ENCODE measurements at regions not wholly inside any gene's neighbourhood (a gene's known extent, or its start where the extent isn't known, plus 50 kb on each side); places are given as distances from the start of the nearest gene placed in this dataset.
"Not testable (repeated sequence)": the region's sequence is repeated elsewhere in the genome, so short reads cannot be mapped to it uniquely, and the experiment has no call there.

DNA sequence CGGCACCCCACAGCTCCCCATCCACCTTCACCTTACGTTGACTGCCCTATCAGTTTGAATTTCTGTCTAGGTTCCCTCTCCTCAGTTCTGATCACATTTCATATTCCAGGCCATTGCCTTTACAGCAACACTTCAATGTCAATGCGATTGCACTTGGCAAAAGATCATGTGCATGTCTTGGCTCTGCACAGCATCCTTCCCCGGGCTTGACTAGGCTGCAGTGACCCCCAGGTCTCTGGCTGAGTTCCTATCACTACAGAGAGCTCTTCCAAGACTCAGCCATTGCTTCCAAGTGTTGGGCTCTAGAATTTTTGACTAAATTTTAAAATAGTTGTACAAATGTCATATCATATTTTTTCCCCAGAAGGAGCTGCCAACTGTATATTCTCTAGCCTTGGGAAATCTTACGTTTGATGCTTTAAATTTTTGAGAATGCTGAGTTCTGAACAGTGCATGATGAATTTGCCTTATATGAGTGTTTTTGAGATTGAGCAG, 103.8 kb upstream of the NEDD4L start:
- H4K5ac ChIP-seq (ENCODE audit: insufficient read length, low read depth, low read length): no peak overlapping the region
- no peak overlapping the region for H2BK20ac ChIP-seq (ENCODE audit: low read depth, low read length, poor library complexity, severe bottlenecking)
- Mint-ChIP-seq H3K36me3 (ENCODE audit: insufficient read depth in 1 of 3, low read depth in 3 of 3) (no peaks in the 10 kb centered on the region), H3K4me3 (no peak overlapping the region), H3K4me1 (peaks cover 20 to 25% of the 10 kb centered on the region in 2 experiments), H3K27me3 (ENCODE audit: low read depth) (peaks cover 3% of the 10 kb centered on the region), H3K9me3 (no peaks in the 10 kb centered on the region), H3K27ac (no peak overlapping the region)
- no peaks in the 10 kb centered on the region for H3K4me1 ChIP-seq (ENCODE audit: insufficient read depth, low read length)
- H3K56ac ChIP-seq (ENCODE audit: insufficient read length, low read depth, low read length): no peak overlapping the region
- H3T11ph ChIP-seq (ENCODE audit: low read length): no peak overlapping the region
- no peak overlapping the region for H2BK120ac ChIP-seq (ENCODE audit: low read depth, low read length, poor library complexity, severe bottlenecking)
- H2BK15ac ChIP-seq (ENCODE audit: low read depth, low read length): no peak overlapping the region
- H3K14ac ChIP-seq (ENCODE audit: insufficient read depth, low read length): no peak overlapping the region
- H2AK5ac ChIP-seq (ENCODE audit: insufficient read length, low read length): no peak overlapping the region
- no peak overlapping the region for H3K4ac ChIP-seq (ENCODE audit: low read depth, low read length)
- no peak overlapping the region for H4K8ac ChIP-seq (replicated peaks; ENCODE audit: insufficient read length, low read depth, low read length)
- no peaks in the 10 kb centered on the region for H4K20me1 ChIP-seq (ENCODE audit: control insufficient read depth, insufficient read depth, insufficient read length)
- TF ChIP-seq, protein P1, sequence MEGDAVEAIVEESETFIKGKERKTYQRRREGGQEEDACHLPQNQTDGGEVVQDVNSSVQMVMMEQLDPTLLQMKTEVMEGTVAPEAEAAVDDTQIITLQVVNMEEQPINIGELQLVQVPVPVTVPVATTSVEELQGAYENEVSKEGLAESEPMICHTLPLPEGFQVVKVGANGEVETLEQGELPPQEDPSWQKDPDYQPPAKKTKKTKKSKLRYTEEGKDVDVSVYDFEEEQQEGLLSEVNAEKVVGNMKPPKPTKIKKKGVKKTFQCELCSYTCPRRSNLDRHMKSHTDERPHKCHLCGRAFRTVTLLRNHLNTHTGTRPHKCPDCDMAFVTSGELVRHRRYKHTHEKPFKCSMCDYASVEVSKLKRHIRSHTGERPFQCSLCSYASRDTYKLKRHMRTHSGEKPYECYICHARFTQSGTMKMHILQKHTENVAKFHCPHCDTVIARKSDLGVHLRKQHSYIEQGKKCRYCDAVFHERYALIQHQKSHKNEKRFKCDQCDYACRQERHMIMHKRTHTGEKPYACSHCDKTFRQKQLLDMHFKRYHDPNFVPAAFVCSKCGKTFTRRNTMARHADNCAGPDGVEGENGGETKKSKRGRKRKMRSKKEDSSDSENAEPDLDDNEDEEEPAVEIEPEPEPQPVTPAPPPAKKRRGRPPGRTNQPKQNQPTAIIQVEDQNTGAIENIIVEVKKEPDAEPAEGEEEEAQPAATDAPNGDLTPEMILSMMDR (conservative IDR thresholded peaks at IDR 0.05): no peak
- no peaks in the 10 kb centered on the region for H3K9me3 ChIP-seq (ENCODE audit: control insufficient read depth, low read depth, low read length)
- no peaks in the 10 kb centered on the region for H3K27me3 ChIP-seq (ENCODE audit: insufficient read depth, low read length)
- H3K4me2 ChIP-seq (ENCODE audit: insufficient read depth, insufficient read length, low read length): no peak overlapping the region
- no peak overlapping the region for H3K9ac ChIP-seq (ENCODE audit: extremely low read depth, insufficient read length, low read length)
- no peak overlapping the region for H3K27ac ChIP-seq (ENCODE audit: insufficient read length, low read depth, low read length)
- H3K23ac ChIP-seq (ENCODE audit: insufficient read length, low read depth, low read length): no peak overlapping the region
- no peak overlapping the region for H2AFZ ChIP-seq (ENCODE audit: low read length)
- H3K23me2 ChIP-seq (ENCODE audit: insufficient read length, low read depth, low read length, poor library complexity, severe bottlenecking): no peaks in the 10 kb centered on the region
- no peaks in the 10 kb centered on the region for H3K79me2 ChIP-seq (ENCODE audit: insufficient read depth, low read length)
- DNase-seq: no peak
- H2BK5ac ChIP-seq (ENCODE audit: insufficient read length, low read length): no peak overlapping the region
- no peaks in the 10 kb centered on the region for H3K79me1 ChIP-seq (ENCODE audit: insufficient read depth, low read depth, low read length, poor library complexity, severe bottlenecking)
- no peak overlapping the region for H4K91ac ChIP-seq (ENCODE audit: insufficient read length, low read depth, low read length)
- no peak overlapping the region for H3K18ac ChIP-seq (ENCODE audit: insufficient read length, low read depth, low read length)
- H2BK12ac ChIP-seq (ENCODE audit: insufficient read length, low read depth, low read length): no peak overlapping the region
- no CpG with 5 or more reads among the region's 5 CpGs for WGBS (ENCODE audit: extremely low coverage, insufficient read length, low lambda C conversion rate)

DNA sequence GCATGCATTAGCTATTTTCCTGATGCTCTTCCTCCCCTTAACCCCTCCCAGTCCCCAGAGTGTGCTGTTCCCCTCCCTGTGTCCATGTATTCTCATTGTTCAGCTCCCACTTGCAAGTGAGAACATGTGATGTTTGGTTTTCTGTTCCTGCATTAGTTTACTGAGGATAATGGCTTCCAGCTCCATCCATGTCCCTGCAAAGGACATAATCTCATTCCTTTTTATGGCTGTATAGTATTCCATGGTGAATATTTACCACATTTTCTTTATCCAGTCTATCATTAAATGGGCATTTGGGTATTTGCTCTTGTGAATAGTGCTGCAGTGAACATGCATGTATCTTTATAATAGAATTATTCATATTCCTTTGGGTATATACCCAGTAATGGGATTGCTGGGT, 109.7 kb upstream of the NEDD4L start:
- H3K79me1 ChIP-seq (ENCODE audit: insufficient read depth, low read depth, low read length, poor library complexity, severe bottlenecking); H2BK15ac ChIP-seq (ENCODE audit: low read depth, low read length); H2AK5ac ChIP-seq (ENCODE audit: insufficient read length, low read length); H3K18ac ChIP-seq (ENCODE audit: insufficient read length, low read depth, low read length); H2BK120ac ChIP-seq (ENCODE audit: low read depth, low read length, poor library complexity, severe bottlenecking); H4K20me1 ChIP-seq (ENCODE audit: control insufficient read depth, insufficient read depth, insufficient read length); H3K27ac ChIP-seq (ENCODE audit: insufficient read length, low read depth, low read length); H3K27me3 Mint-ChIP-seq (ENCODE audit: low read depth); H3K56ac ChIP-seq (ENCODE audit: insufficient read length, low read depth, low read length); H2BK12ac ChIP-seq (ENCODE audit: insufficient read length, low read depth, low read length); H3K4me1 Mint-ChIP-seq; H3K9me3 ChIP-seq (ENCODE audit: control insufficient read depth, low read depth, low read length); H3K27ac Mint-ChIP-seq; H2AFZ ChIP-seq (ENCODE audit: low read length); H2BK5ac ChIP-seq (ENCODE audit: insufficient read length, low read length); H3K4ac ChIP-seq (ENCODE audit: low read depth, low read length); H3K9ac ChIP-seq (ENCODE audit: extremely low read depth, insufficient read length, low read length); H4K91ac ChIP-seq (ENCODE audit: insufficient read length, low read depth, low read length); H3K14ac ChIP-seq (ENCODE audit: insufficient read depth, low read length); H3K23ac ChIP-seq (ENCODE audit: insufficient read length, low read depth, low read length); H3K9me3 Mint-ChIP-seq; H3K4me1 ChIP-seq (ENCODE audit: insufficient read depth, low read length); H4K8ac ChIP-seq (replicated peaks; ENCODE audit: insufficient read length, low read depth, low read length); H3K4me3 Mint-ChIP-seq; H3K4me2 ChIP-seq (ENCODE audit: insufficient read depth, insufficient read length, low read length); H3K36me3 Mint-ChIP-seq (ENCODE audit: insufficient read depth in 1 of 3, low read depth in 3 of 3); H2BK20ac ChIP-seq (ENCODE audit: low read depth, low read length, poor library complexity, severe bottlenecking); H3K23me2 ChIP-seq (ENCODE audit: insufficient read length, low read depth, low read length, poor library complexity, severe bottlenecking); H3T11ph ChIP-seq (ENCODE audit: low read length); DNase-seq; H3K79me2 ChIP-seq (ENCODE audit: insufficient read depth, low read length); H3K27me3 ChIP-seq (ENCODE audit: insufficient read depth, low read length); H4K5ac ChIP-seq (ENCODE audit: insufficient read length, low read depth, low read length): not testable (repeated sequence)

Measured in H9 (cell line).